Type B pancreatic cell (in vitro differentiated cells): ENCODE measurements at regions not wholly inside any gene's neighbourhood (a gene's known extent, or its start where the extent isn't known, plus 50 kb on each side); places are given as distances from the start of the nearest gene placed in this dataset.
"Not testable (repeated sequence)": the region's sequence is repeated elsewhere in the genome, so short reads cannot be mapped to it uniquely, and the experiment has no call there.

Source experiments
- DNase-seq: peaks from one replicate; pipeline ENCODE4 v3.0.0; 2021; ENCODE audit warnings: mixed read lengths; ENCODE audit not compliant: unreplicated experiment; ENCODE audit errors: extremely low spot score
- H3K27ac Mint-ChIP-seq: 2 replicates; pipeline ENCODE4 v1.8.0; 2021; ENCODE audit warnings: mild to moderate bottlenecking, mixed read lengths
- H3K27me3 Mint-ChIP-seq: 2 replicates; pipeline ENCODE4 v1.8.0; 2021; ENCODE audit warnings: mixed read lengths
- H3K36me3 Mint-ChIP-seq: 2 replicates; pipeline ENCODE4 v1.8.0; 2021; ENCODE audit warnings: mixed read lengths
- H3K4me1 Mint-ChIP-seq: one replicate; pipeline ENCODE4 v1.8.0; 2021; ENCODE audit warnings: mixed read lengths; ENCODE audit not compliant: unreplicated experiment
- H3K4me3 Mint-ChIP-seq: 2 replicates; pipeline ENCODE4 v1.8.0; 2021; ENCODE audit warnings: mild to moderate bottlenecking, mixed read lengths
- H3K9me3 Mint-ChIP-seq: 2 replicates; pipeline ENCODE4 v1.8.0; 2021; ENCODE audit warnings: mixed read lengths
- CTCF ChIP-seq: fragments of 200-600 bp; sonication (generic); conservative IDR thresholded peaks from 2 replicates; pipeline ENCODE4 v1.5.0; 2021; ENCODE audit warnings: antibody characterized with exemption, mild to moderate bottlenecking

- Mint-ChIP-seq H3K4me1 (no peaks in the 10 kb centered on the region), H3K9me3 (peaks cover 8% of the 10 kb centered on the region)
- no peak for DNase-seq
These were observed 118.9 kb downstream of the ANXA2 start for GRCh38 chr15:60278879-60279278.

GRCh38 chr15:60280259-60280658 lies 117.5 kb downstream of the ANXA2 start:
- no peak for TF ChIP-seq CTCF
- Mint-ChIP-seq H3K27me3 (peaks cover 60% of the 10 kb centered on the region), H3K4me1 (no peaks in the 10 kb centered on the region), H3K36me3 (no peaks in the 10 kb centered on the region), H3K9me3 (peaks cover 6% of the 10 kb centered on the region), H3K4me3 (no peak overlapping the region), H3K27ac (no peak overlapping the region)
- no peak for DNase-seq

More at GRCh38 chr15:60278879-60279278, 118.9 kb downstream of the ANXA2 start:
- H3K36me3 Mint-ChIP-seq: no peaks in the 10 kb centered on the region
- H3K4me3 Mint-ChIP-seq: no peak overlapping the region
- H3K27me3 Mint-ChIP-seq: peaks cover 49% of the 10 kb centered on the region
- TF ChIP-seq CTCF: no peak
- no peak overlapping the region for H3K27ac Mint-ChIP-seq

GRCh38 chr15:60283936-60284335 lies 113.8 kb downstream of the ANXA2 start:
- no peak for TF ChIP-seq CTCF
- DNase-seq: no peak
- Mint-ChIP-seq H3K27ac (no peak overlapping the region), H3K36me3 (no peaks in the 10 kb centered on the region), H3K9me3 (peaks cover 3% of the 10 kb centered on the region), H3K4me3 (no peak overlapping the region), H3K27me3 (peaks cover 57% of the 10 kb centered on the region), H3K4me1 (no peaks in the 10 kb centered on the region)

GRCh38 chr15:60295901-60296300 lies 101.9 kb downstream of the ANXA2 start:
- not testable (repeated sequence) for DNase-seq, H3K27ac Mint-ChIP-seq, H3K36me3 Mint-ChIP-seq, H3K4me3 Mint-ChIP-seq, H3K4me1 Mint-ChIP-seq, H3K9me3 Mint-ChIP-seq
- H3K27me3 Mint-ChIP-seq: peaks cover 31% of the 10 kb centered on the region

- Mint-ChIP-seq H3K27me3 (peaks cover 26% of the 10 kb centered on the region), H3K27ac (no peak overlapping the region), H3K4me3 (no peak overlapping the region), H3K9me3 (peaks cover 7% of the 10 kb centered on the region), H3K4me1 (peaks cover 7% of the 10 kb centered on the region), H3K36me3 (peaks cover 5% of the 10 kb centered on the region)
- no peak for TF ChIP-seq CTCF
- DNase-seq: no peak
These were observed 100.7 kb downstream of the ANXA2 start for GRCh38 chr15:60297047-60297446.
